CD4-positive, alpha-beta T cell treated with Interleukin-12 subunit alpha and Interleukin-12 subunit beta, for 1 hour (primary cell): ENCODE measurements at regions not wholly inside any gene's neighbourhood (a gene's known extent, or its start where the extent isn't known, plus 50 kb on each side); places are given as distances from the start of the nearest gene placed in this dataset.
"Not testable (repeated sequence)": the region's sequence is repeated elsewhere in the genome, so short reads cannot be mapped to it uniquely, and the experiment has no call there.

Source experiments
- DNase-seq: peaks from one replicate; pipeline ENCODE4 v3.0.0-alpha.2; 2020

DNA sequence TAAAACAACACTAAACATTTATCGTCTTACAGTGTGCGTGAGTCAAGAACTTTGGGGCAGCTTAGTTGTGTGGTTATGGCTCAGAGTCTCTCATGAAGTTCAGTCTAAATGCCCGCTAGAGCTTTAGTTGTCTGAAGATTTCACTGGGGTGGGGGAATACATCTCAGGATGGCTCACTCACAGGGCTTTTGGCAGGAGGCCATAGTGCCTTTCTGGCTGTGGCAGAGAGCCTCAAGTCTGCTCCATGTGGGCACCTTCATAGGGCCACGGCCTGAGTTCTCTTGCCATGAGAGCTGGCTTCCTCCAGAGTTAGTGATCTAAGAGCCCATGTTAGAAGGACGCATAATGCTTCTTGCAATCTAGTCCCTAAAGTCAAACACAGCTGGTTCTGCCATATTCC lies 258.8 kb upstream of the NUDT12 start:
- no peak for DNase-seq

- no peak for DNase-seq
These were observed 246.0 kb upstream of the NUDT12 start for GRCh38 chr5:103808464-103809106.

GRCh38 chr5:103804711-103805110 lies 242.1 kb upstream of the NUDT12 start:
- DNase-seq: no peak

- DNase-seq: no peak
These were observed 239.1 kb upstream of the NUDT12 start for GRCh38 chr5:103801681-103802080.

DNA sequence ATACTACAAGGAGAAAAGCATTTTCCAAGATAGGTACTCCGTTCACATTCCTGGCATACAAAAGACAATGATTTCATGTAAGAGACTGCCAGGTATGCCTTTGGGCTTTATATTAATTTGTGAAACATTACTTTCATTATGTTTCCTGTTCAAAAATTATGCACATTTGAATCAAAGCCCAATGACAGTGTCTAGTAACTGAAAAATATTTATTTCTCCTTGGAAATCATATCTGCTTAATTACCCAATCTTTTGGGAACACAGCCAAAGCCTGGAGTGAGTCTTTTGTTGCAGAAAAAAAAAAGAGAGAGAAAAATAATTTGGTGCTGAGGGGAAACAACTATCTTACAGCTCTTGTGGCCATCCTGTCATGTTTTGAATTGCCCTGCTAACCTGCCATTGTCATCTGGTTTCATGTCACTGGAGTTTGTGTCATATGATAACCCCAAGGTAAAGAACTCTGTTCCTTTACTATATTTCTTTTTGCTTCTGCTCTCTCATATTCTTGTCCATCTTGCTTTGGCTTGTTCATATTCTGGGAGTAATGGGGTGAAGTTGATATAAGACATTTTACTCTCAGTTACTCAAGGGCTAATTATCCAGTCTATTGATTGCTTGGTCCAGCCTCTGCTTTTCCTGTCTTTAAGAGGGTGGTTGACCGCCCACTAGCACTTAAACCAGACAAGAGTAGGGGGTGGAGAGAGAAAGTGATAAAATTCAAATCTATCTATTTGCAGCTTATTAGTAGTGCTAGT lies 238.3 kb upstream of the NUDT12 start:
- DNase-seq: no peak

DNA sequence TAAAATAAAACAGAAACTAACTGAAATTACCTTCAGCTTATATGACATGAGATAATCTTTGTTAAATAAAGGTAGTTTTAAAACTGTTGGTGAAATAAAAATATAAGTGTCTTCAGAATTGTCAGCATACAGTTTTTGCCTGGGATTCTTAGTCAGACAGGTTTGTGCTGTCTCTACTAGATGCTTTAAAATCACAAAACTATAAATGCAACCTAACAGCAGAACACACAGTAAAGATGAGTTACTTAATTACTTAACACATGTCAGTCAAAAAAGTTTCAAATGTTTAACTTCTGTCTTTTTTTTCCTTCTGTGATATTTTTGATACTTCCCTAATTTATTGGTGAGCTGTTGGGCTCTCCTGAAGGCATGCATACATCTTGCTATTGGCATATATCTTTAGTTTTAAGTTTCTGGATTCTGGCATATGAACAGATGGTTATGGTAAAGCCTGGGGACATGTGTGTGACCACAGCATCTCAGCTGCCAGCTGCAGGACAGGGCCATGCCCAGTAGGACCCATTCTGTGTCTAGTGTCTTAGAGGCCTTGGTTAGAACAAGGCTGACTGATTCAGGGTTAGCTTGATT lies 231.1 kb upstream of the NUDT12 start:
- no peak for DNase-seq

GRCh38 chr5:103785569-103785968 lies 223.0 kb upstream of the NUDT12 start:
- no peak for DNase-seq

DNA sequence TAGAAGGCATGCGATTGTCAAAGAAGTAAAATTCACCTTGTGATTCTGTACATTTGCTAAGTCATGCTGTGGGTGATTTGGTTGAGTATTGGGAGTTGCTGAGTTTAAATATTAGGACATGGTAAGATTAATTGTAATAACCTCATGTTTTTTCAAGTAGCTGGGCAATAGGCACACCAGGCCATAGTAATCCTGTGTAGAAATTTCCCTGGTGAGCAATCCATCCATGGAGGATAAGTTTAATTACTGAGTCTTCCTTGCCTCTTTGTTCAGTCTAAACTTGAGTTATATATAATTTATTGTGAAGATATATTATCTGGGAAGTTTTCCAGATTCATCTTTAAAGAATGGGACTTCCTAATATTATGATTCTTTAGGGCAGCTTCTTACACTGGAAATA lies 221.1 kb upstream of the NUDT12 start:
- no peak for DNase-seq

DNA sequence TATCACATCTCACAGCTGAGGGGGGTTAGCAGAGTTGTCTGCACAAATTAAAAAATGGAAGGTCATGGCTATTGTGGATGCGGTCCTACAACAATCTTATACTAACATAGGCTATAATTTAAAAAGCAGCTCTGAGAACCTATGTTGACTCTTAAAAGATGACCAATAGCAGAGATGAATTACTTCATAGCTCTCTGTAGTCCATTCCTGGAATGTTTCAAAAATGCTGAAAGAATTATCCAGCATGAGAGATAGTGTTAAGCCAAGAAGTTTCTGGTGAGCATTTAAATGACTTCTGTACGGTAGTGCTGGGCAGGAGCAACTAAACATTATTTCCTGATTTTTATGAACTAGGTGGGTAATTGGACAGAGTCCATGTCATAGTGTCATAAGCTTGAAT lies 218.2 kb upstream of the NUDT12 start:
- no peak for DNase-seq

- no peak for DNase-seq
These were observed 212.1 kb upstream of the NUDT12 start for GRCh38 chr5:103774721-103775120.

- DNase-seq: no peak
These were observed 209.7 kb upstream of the NUDT12 start for GRCh38 chr5:103772248-103772647.

DNA sequence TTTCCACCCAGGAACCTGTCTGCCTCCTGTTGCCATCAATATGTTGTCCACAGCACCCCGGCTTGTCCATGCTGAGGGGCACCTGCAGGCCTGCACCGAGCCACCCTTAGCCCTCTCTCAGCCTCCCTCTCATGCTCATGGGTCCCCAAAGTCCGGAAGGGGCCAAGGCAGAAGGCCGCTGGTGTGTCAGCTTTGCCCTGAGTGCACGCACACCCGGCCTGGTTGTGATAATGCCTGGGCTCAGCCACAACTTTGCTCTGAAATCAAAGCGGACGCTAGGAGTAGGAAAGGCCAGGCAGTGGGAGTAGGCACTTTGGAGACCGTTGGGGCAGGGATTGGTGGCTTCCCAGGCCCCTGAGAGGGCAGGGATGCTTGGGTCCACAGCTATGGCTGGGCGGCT lies 201.8 kb upstream of the NUDT12 start:
- DNase-seq: no peak

DNA sequence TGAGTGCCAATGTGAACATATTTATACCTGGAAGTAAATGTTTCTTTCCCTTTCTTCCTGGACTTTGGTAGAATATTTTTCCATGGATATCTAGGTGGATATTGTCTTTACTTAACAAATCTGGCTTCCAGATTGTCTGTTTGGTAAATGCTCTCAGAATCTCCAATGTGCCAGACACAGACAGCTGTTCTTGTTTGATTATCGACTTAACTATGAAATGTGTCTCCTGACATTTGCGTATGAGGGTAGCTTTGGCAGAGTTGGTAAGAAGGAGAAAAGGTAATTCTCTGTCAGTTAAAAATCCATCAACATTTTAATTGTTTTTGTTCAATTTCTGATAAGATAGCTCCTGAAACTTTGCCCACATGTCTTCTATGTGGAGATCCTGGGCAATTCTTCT lies 196.4 kb upstream of the NUDT12 start:
- no peak for DNase-seq

GRCh38 chr5:103755974-103756373 lies 193.4 kb upstream of the NUDT12 start:
- no peak for DNase-seq

DNA sequence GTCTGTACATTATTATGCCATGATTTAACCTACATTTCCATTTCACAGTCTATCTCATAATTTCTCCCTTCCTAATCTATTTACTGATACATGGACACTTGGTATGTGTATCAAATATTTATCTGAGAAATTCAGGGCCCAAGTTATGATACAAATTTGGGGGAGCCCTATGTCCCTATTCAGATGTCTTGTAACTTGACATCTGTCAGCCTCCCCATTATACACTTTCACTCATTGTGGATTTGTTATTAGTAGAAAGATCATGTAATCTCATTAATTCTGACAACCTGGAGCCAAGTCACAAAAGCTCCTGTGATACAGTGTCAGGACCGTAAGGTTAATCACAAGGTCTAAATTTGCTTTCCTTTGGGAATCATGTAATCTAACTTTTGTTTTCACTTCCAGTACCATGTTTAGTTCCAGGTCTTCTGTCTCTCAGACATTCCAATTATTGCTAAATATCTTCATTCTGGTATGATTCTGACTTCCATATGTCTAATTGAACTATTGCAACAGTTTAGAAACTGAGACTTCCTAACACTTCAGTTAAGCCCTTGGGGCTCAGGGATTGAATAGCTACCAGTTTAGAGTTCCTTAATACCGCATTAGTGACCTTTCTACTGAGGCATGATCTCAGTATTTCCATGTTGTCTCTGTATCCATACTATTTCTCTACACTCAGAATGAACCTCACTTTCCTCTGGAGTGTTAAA lies 182.9 kb upstream of the NUDT12 start:
- no peak for DNase-seq

DNA sequence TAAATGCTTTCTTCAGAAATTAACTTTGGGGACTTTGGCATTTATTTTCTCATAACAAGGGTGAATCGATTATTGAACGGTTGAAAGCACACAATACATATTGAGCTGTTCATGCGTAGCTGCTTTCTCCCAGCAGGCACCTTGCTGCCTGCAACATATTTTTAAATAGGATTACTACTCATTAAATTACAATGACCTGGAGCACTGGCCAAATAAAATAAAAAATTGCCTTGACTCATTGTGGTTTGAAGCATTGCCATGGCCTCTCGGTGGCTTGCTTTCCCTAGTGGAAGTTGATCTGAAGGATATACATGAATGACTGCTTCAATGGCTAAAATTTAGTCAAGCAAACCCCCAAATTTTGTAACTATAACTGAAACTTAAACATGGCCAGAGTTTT lies 181.6 kb upstream of the NUDT12 start:
- no peak for DNase-seq

DNA sequence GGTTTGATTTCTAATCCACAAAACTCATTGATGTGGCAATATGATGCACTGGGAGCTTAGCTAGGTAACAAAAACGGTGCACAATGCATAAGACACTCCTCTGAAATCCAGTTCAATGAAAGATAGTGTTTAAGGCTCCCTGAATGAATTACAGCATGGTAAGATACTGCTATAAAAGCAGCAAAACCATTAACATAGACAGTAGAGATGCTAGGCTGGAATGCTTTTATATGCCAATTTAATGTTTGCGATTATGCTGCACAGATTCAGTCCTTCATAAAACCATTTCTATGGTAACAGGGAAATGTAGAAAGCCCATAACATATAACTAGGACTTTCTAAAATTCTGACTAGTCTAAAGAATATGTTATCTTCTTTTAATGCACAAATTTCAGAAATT lies 180.8 kb upstream of the NUDT12 start:
- DNase-seq: no peak

- no peak for DNase-seq
These were observed 179.4 kb upstream of the NUDT12 start for GRCh38 chr5:103741984-103742383.

- DNase-seq: not testable (repeated sequence)
These were observed 173.8 kb upstream of the NUDT12 start for GRCh38 chr5:103736343-103736742.

DNA sequence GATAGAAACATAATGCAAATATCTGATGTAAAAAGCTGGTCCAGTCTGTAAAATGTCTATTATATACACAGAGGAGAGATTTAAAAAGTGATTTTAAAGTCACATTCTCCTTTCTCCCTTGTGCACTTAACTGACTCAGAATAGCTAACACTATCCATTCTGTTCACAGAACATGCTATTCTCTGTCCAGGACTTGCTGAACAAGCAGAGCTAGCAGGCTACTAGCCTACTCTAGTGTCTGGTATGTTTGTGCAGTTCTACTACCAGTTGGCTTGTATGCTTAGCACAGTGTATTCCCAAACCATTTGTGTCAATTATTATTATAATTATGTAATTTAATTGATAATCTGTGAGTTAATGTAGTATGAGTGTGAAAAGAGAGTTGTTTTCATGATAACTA lies 161.7 kb upstream of the NUDT12 start:
- DNase-seq: no peak

GRCh38 chr5:103721183-103721582 lies 158.6 kb upstream of the NUDT12 start:
- no peak for DNase-seq

DNA sequence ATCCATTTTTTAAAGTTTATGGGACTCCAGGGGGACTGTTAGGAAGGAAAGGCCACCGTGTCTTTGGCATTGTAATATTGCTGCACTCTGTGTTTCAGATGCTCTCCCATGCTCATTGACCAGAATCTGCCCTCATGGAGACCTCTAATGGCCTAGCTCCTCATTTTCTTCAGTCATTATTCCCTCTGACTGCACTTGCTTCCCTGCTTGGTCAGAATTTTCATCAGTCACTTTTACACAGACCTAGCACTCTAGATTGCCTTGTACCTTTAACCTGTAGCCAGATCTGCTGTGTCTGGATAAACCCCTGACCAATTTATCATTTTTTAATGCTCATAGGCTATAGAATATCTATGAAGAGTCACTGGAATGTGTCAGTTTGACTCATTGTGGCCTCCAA lies 155.5 kb upstream of the NUDT12 start:
- no peak for DNase-seq

- DNase-seq: no peak
These were observed 146.0 kb upstream of the NUDT12 start for GRCh38 chr5:103708601-103709000.
